Activated naive CD4-positive, alpha-beta T cell treated with anti-CD3 and anti-CD28 coated beads, Interleukin-2, amount 50 U/mL, for 72 hours (primary cell): ENCODE measurements at regions not wholly inside any gene's neighbourhood (a gene's known extent, or its start where the extent isn't known, plus 50 kb on each side); places are given as distances from the start of the nearest gene placed in this dataset.

ENCODE experiments used
- ATAC-seq, 2 donors: fragments of 150-1000 bp; cut with Tn5 transposase; 2 replicates each; pipeline ENCODE4 v1.10.0; 2021; ENCODE audit warnings: mild to moderate bottlenecking in 2 of 2, moderate library complexity in 2 of 2
- DNase-seq, 2 donors: peaks; one replicate each; pipeline ENCODE4 v3.0.0; 2021 to 2022; ENCODE audit warnings: low spot score in 2 of 2
- H3K27ac Mint-ChIP-seq, 2 donors: one replicate each; pipeline ENCODE4 v1.8.0; 2022; ENCODE audit warnings: mild to moderate bottlenecking in 2 of 2, mixed read lengths in 2 of 2
- H3K36me3 Mint-ChIP-seq, 2 donors: one replicate each; pipeline ENCODE4 v1.8.0; 2022; ENCODE audit warnings: mixed read lengths in 2 of 2
- H3K9me3 Mint-ChIP-seq, 2 donors: one replicate each; pipeline ENCODE4 v1.8.0; 2022; ENCODE audit warnings: mixed read lengths in 2 of 2

DNA sequence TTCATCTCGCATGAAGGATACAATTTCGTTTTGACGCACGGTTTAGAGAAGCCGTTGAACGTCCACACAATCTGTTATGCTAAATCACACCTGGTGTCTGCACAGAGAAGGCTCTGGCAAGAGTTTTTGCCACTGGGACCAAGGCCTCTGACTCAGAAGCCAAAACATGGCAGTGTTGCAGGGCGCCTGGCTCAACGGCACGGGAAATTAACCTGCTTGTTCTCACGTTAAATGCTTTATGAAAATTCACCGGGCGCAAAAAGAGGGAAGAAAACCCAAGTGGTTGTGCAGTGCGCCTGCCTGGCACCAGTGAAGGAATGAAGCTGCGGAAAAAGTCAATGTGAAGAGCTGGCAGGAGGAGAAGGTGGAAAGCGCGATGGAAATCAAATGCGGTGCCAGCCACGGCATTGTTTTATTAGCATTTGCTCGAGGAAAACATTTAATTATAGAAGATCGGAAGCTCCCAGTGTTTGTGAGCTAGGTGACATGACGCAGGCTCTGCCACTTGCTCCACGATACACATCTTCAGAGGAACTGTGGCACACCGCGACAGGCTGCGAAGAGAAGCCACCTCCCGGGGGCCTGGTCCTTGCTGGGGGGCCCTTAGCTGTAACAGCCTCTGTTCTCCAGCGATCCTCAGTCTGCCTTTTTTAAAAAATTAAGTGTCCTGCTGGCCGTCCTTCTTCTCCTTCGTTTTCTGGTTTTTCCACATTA lies 126.2 kb downstream of the ZIC5 start:
- Mint-ChIP-seq H3K9me3 (no peaks in the 10 kb centered on the region), H3K36me3 (no peaks in the 10 kb centered on the region), H3K27ac (peak overlapping the region in 1 of 2 donors; percentile 16)
- no peak for ATAC-seq
- DNase-seq, result no peak

DNA sequence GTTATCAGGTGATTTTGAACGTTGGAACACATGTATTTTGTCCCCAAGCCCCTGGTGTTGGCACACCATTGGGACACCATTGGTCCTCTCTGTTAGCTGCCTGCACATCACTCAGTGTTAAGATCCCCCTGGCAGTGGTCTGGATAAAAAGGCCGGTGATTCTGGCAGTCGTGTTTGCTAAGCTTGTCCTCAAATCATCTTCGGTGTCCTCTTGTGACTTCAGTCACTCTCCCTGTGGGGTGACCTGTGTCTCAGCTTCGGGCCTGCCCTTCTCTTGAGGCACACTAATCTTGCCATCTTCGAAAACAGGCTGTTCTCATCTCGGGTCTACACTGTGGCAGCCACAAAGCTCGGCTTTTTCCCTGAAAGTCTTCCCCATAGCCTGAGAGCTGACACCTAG lies 127.1 kb downstream of the ZIC5 start:
- Mint-ChIP-seq H3K27ac (no peak overlapping the region), H3K36me3 (no peaks in the 10 kb centered on the region), H3K9me3 (no peaks in the 10 kb centered on the region)
- DNase-seq, result no peak
- no peak for ATAC-seq

DNA sequence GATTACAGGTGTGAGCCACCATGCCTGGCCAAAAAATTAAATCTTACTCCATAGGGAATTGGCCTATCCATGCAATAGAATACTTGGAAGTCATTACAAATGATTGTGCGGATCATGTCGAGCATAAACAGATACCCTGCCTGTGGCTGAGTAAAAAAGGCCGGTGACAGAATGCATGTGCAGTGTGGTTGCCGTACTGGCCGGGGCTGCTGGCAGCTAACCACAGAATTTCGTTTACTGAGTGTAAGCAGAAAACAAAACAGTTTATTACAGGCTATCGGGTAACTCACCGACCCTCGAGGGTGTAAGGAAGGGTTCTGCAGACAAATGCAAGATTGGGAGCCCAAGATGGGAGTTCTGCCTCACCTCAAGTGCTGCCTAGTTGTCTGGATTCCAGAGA lies 127.7 kb downstream of the ZIC5 start:
- no peaks in the 10 kb centered on the region for H3K36me3 Mint-ChIP-seq
- ATAC-seq, result no peak

DNA sequence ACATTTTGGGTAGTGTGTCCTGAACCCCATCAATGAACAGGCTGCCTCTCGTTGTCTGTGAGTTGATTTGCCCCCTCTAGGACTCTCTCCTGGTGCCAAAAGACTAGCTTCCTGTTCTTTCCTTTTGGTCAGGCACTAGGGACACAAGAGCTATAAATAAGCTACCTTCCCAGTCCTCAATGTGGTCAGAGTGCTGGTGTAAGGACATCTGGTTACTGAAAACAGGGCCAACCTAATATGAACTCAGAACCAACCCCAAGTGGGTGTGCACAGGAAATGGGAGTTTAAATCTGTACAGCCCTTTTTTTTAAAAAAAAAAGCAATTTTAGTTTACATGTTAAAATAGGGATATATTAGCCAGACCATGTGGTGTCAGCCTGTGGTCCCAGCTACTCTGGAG lies 129.2 kb downstream of the ZIC5 start:
- Mint-ChIP-seq H3K27ac (no peak overlapping the region), H3K36me3 (no peaks in the 10 kb centered on the region), H3K9me3 (no peaks in the 10 kb centered on the region)
- DNase-seq (no peak), ATAC-seq (no peak)

More for the DNA sequence above, 127.7 kb downstream of the ZIC5 start:
- no peaks in the 10 kb centered on the region for H3K9me3 Mint-ChIP-seq
- H3K27ac Mint-ChIP-seq, result no peak overlapping the region
- no peak for DNase-seq

DNA sequence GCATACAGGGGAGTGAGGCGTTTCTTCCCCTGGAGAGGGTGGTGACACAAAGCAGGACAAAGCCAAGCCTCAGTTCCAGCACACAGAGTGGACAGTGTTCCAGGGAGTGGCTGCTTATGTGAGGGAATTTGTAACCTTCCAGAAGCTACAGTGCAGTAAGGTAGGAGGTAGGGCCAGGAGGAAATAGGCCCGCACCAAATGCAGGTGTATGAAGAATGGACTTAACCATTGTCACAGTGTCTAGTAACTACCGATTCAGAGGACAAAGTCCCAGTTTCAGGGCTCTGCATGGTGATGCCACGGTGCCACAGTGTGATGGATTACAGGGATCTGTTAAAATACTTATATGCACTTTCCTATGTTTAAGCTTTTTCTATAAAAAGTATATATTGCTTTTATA lies 135.3 kb downstream of the ZIC5 start:
- ATAC-seq (no peak), DNase-seq (no peak)
- Mint-ChIP-seq H3K9me3 (no peaks in the 10 kb centered on the region), H3K36me3 (no peaks in the 10 kb centered on the region), H3K27ac (no peak overlapping the region)

DNA sequence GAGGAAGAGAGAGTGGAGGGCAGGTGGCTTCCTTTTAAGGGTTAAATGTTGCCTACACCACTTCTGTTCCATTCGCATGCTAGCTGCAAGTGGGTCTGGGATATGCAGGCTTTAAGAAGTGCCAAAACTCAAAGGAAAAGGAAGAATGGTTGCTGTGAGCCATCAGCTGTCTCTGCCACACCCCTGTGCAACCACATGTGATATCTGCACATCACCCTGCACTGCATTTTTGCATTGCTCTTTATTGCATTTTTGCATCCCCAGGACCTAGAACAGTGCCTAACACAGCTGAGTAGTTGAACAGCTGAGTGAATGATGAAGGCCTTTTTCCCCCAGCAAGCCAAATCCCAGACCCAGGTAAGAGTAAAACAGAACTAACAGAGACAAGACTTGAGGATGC lies 136.1 kb downstream of the ZIC5 start:
- H3K36me3 Mint-ChIP-seq, result no peaks in the 10 kb centered on the region
- DNase-seq (no peak), ATAC-seq (no peak)
- H3K27ac Mint-ChIP-seq, result no peak overlapping the region
- no peaks in the 10 kb centered on the region for H3K9me3 Mint-ChIP-seq

DNA sequence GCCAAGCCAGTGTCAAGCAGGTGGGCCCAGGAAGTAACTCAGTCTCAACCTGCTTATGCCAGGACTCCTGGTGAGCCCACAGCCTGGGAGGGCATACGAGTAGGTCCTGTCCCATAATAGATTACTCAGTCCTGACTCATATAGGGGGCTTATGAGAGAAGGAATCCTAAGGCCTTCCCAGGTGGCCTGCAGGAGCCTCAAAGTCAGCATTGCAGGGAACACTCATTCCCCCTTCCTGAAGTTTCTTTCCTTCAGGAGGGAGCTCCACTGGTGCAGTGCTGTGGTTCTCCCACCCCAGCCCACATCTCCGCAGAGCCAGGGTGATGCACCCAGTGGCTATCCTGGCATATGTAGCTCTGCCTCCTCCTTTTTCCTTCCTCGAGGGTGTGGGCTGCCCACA lies 137.3 kb downstream of the ZIC5 start:
- H3K9me3 Mint-ChIP-seq, result no peaks in the 10 kb centered on the region
- no peak for ATAC-seq
- DNase-seq, result no peak
- no peaks in the 10 kb centered on the region for H3K36me3 Mint-ChIP-seq
- H3K27ac Mint-ChIP-seq, result peak overlapping the region in 1 of 2 donors; percentile 20

DNA sequence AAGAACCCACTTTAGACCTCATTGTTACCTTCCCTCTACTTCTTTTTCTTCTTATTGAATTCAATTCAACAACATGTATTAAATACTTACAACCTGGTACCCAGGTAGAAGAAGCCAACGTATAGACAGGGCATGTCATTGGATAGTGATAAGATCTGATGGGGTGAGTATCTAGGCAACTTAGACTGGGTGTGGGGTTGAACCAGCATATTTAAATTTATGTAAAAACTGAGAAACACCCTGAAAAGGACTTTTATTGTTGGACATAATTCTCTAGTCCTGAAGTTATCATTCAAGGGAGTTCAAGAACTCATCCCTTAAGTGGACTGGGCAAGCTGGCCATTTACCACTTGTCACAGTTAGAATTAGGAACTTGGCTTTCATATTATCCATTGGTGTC lies 139.2 kb downstream of the ZIC5 start:
- Mint-ChIP-seq H3K36me3 (no peaks in the 10 kb centered on the region), H3K9me3 (no peaks in the 10 kb centered on the region), H3K27ac (no peak overlapping the region)
- DNase-seq (no peak), ATAC-seq (no peak)

DNA sequence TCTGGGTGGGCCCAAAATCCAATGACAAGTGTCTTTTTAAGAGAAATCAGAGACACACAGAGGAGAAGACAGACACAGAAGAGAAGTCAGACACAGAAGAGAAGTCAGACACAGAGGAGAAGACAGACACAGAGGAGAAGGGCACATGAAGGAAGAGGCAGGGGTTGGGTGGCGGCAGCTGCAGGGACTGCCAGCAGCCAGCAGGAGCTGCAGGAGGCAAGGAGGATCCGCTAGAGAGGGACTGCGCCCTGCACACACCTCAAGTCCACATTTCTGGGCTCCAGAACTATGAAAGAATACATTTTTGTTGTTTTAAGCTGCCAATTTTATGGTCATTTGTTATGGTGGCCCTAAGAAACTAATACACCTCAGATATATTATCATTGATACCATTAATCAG lies 140.6 kb downstream of the ZIC5 start:
- Mint-ChIP-seq H3K36me3 (no peaks in the 10 kb centered on the region), H3K27ac (no peak overlapping the region), H3K9me3 (no peaks in the 10 kb centered on the region)
- ATAC-seq (no peak), DNase-seq (no peak)

DNA sequence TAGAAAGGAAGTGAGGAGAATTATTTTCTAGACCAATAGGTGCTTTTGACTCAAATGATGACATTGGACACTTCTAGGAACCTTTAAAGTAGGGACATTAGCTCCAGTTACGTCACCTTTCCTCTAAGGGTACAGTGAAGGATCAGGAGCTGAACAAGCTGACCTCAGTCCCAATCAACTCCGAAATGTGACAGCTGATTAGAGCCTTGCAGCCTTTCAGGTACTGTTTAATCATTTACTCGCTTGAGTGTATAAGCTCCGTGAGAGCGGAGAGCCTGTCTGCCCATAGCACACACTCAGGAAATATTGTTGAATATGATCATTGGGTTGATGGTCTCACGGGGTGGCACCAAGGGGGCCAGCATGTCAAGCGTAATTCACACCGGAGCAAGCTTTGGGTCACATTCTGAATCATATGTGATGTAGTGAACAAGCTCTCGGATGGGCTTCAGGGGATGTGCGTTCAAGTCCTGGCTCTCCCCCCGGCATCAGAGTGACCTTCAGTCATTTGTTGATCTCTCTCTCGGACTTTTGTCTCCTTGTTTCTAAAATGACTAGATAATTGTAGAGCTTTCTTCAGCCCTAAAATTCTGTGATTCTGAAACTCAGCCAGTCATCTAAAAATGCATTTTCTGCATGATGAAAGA lies 141.9 kb downstream of the ZIC5 start:
- no peaks in the 10 kb centered on the region for H3K9me3 Mint-ChIP-seq
- no peak for DNase-seq
- no peaks in the 10 kb centered on the region for H3K36me3 Mint-ChIP-seq
- no peak for ATAC-seq
- no peak overlapping the region for H3K27ac Mint-ChIP-seq

DNA sequence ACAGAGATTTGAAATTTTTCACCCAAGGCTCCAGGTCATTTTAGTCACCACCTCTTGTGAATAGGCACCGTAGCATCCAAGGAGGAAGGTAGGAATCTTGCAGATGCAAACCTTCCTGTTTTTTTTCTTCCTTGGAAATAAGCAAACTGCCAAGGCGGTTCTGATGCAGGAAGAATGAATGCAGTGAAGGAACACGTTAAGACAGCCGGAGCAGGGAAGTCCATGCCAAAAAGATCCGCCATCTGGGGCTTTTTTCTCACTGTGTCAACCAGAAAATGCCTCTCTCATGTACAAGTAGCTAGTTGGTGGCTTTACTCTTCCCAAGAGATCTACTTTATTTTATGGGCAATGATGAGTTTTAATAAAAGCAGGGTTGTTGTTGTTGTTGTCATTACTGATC lies 142.4 kb downstream of the ZIC5 start:
- ATAC-seq (no peak), DNase-seq (no peak)
- no peaks in the 10 kb centered on the region for H3K36me3 Mint-ChIP-seq
- H3K27ac Mint-ChIP-seq, result no peak overlapping the region
- H3K9me3 Mint-ChIP-seq, result no peaks in the 10 kb centered on the region

DNA sequence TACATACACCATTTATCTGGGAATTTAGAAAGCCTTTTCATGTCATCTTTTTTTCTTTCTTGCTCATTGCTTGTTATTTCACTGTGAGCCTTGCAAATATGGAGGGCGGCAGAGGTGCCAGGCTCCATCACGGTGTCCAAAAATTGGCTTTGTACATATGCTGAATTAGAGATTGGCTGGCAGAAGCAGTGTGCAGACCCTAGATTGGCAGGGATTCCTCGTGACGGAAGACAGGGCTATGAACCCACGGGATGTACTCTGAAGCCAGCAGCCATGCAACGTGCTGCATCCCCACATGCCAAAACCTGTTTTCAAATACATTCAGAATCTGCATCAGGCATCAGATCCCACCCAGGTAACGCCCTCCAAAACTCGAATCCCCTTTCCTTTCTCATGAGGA lies 142.8 kb downstream of the ZIC5 start:
- Mint-ChIP-seq H3K36me3 (no peaks in the 10 kb centered on the region), H3K9me3 (no peaks in the 10 kb centered on the region), H3K27ac (no peak overlapping the region)
- no peak for ATAC-seq
- no peak for DNase-seq

DNA sequence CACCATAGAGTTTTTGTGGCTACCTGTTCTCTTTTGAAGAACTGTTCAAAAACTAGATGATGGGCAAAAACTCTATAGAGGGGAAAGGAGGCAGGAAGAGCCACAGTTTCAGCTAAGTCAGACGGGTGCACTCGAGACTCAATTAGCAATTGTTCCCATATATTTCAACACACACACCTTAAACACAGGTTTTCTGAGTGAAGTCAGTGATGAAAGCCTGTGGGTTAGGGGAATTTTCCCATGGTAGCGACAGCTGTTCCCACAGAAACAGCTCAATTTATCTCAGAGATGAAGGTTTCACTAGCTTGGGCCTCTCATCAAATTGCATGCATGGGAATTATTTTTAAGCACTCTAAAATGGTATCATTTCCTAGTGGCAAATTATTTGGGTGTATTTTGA lies 143.4 kb downstream of the ZIC5 start:
- no peak for DNase-seq
- Mint-ChIP-seq H3K27ac (no peak overlapping the region), H3K36me3 (no peaks in the 10 kb centered on the region), H3K9me3 (no peaks in the 10 kb centered on the region)
- ATAC-seq, result no peak

DNA sequence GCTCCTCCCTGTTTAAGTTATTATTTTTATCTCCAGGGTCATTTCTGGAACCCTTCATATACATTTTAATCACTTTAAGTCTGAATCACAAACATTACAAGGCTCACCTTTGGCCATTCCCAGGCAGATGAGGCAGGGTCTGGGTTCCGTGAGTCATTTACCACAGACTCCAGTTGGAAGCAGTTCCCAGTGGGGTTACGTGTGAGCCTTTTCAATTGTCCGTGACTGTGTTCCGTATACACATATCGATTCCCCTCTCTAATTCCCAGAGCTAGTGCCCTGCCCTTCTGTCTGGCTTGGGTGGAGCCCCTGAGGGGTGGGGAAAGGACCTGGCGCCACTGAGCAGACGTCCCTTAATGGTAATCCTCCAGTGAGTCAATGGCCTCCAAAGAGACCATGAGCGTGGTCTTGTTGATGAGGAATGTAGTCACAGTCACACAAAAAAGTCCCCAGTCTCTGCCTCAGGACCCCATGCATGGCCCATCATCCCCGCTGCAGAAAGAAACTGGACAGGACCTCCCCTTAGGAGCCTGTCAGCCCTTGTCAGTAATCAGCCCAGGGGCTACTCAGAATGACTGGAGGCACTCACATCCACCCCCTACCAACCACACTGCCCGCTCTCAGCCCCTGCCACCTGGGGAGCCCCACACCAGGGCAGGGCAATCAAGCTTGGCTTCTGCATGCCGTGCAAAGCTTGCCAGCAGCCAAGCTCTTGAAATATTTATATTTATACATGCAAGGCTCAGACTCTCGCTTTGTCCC lies 144.4 kb downstream of the ZIC5 start:
- DNase-seq (no peak), ATAC-seq (no peak)
- peaks cover 0 to 3% of the 10 kb centered on the region in 2 donors for H3K9me3 Mint-ChIP-seq
- H3K36me3 Mint-ChIP-seq, result no peaks in the 10 kb centered on the region
- no peak overlapping the region for H3K27ac Mint-ChIP-seq

DNA sequence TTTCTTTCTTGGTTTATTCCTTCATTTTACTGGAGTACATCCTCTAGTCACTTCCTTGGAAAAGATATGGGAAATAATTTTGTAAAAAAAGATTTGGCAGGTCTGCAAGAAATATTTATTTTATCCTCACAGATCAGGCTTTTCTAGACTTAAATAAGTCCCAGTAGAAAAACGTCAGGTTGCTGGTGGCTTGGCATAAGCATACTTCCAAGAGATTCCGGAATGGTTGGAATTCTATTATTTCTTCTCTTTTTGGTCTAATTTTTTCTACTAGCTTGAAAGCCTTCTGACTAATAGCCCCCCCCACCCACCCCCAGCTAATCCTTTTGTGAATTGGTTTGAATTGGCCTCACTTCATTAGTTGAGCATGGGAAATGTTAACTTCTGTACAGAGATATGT lies 147.6 kb downstream of the ZIC5 start:
- DNase-seq (no peak), ATAC-seq (no peak)
- no peak overlapping the region for H3K27ac Mint-ChIP-seq
- no peaks in the 10 kb centered on the region for H3K36me3 Mint-ChIP-seq
- peaks cover 2 to 7% of the 10 kb centered on the region in 2 donors for H3K9me3 Mint-ChIP-seq

DNA sequence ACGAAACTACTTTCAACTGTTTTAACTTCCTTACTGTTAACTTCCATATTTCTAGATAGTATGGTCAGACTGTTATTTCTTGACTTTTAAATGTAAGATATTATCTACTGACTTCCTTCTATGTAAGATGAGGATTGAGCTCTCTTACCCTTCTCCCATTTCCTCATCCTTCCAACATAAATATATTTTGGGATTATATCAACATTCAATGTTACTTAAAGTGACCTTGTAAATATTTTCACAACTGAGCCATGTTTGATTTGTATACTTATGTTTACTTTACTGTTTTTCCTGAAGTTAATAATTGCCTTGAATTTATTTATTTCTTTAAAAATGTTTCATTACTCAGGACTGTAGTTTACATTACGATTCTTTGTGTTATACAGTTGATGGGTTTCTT lies 148.7 kb downstream of the ZIC5 start:
- ATAC-seq, result no peak
- no peaks in the 10 kb centered on the region for H3K36me3 Mint-ChIP-seq
- DNase-seq, result no peak
- no peak overlapping the region for H3K27ac Mint-ChIP-seq
- H3K9me3 Mint-ChIP-seq, result peaks cover 2 to 7% of the 10 kb centered on the region in 2 donors

DNA sequence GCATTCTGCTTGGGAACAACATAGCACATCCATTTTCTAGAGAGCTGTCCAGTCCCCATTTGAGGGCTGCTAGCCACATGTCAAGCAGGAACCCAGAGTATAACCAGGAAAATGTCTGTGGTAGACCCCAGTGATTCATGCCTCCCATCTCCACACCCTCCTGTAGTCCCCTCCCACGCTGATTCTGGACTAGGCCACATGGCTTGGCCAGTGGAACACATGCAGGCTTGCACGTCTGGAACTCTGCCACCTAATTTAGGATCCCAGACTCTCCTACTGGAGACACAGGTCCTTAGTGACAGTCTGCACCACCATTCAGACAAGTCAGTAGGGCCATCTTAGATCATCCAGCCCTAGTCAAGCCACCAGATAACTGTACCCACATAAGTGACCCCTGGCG lies 149.8 kb downstream of the ZIC5 start:
- Mint-ChIP-seq H3K27ac (no peak overlapping the region), H3K9me3 (peaks cover 2 to 7% of the 10 kb centered on the region in 2 donors), H3K36me3 (no peaks in the 10 kb centered on the region)
- ATAC-seq, result no peak
- no peak for DNase-seq

DNA sequence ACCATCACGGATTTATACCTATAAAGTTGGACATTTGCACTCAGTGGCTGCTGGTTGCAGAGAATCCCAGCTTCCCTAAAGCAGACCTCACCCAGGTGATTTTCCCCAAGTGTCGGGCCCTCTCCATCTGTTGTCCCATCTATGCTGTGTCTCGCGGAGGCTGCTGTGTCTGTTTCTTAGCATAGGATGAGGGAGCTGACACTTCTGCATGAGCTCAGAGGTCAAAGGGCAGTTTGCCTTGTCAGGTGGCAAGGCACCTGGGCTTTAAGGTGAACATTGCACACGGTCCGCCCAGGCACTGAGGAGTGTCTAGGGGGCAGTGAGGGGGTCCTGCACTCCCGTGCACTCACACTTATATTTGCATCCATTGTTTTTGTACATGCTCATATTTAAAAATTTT lies 151.6 kb downstream of the ZIC5 start:
- ATAC-seq (no peak), DNase-seq (no peak)
- H3K9me3 Mint-ChIP-seq, result peaks cover 2 to 7% of the 10 kb centered on the region in 2 donors

More for the DNA sequence above, 151.6 kb downstream of the ZIC5 start:
- Mint-ChIP-seq H3K36me3 (no peaks in the 10 kb centered on the region), H3K27ac (no peak overlapping the region)
